ENCODE measurements at regions not wholly inside any gene's neighbourhood (a gene's known extent, or its start where the extent isn't known, plus 50 kb on each side); places are given as distances from the start of the nearest gene placed in this dataset.

DNA sequence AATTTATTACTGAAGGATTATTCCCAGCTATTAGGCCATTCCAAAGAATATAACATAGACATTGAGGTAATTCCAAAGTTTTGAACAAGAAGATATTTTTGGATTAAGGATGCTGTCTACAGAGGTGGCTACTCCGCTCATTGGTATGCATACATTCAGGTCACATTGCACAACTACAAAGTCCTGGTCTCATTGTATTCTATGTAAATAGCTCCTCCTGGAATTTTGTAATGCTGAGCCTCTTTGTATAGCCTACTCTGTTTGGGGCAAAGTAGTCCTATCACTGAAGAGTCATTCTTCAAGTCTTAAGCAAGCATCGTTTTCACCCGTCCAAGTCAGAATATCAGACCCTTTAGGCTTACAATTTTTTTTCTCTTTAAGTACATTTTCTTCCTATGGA, 142.4 kb downstream of the KIF18A start:
- H3K4me1 ChIP-seq (ENCODE audit: control insufficient read depth, insufficient read depth, low read length), result no peaks in the 10 kb centered on the region
- DNase-seq (ENCODE audit: low read depth, low spot score) (no peak), FAIRE-seq (no peak), ATAC-seq (no peak)
- TF ChIP-seq SMC3 (IDR thresholded peaks at IDR 0.05; ENCODE audit: borderline replicate concordance, low read length), result no peak
- TF ChIP-seq CREM (IDR thresholded peaks at IDR 0.05; ENCODE audit: low read depth), result no peak
- no peak for TF ChIP-seq CBFB (IDR thresholded peaks at IDR 0.05; ENCODE audit: low read depth)
- no peak for TF ChIP-seq ESRRA (IDR thresholded peaks at IDR 0.05; ENCODE audit: low read length)
- TF ChIP-seq, protein P1, sequence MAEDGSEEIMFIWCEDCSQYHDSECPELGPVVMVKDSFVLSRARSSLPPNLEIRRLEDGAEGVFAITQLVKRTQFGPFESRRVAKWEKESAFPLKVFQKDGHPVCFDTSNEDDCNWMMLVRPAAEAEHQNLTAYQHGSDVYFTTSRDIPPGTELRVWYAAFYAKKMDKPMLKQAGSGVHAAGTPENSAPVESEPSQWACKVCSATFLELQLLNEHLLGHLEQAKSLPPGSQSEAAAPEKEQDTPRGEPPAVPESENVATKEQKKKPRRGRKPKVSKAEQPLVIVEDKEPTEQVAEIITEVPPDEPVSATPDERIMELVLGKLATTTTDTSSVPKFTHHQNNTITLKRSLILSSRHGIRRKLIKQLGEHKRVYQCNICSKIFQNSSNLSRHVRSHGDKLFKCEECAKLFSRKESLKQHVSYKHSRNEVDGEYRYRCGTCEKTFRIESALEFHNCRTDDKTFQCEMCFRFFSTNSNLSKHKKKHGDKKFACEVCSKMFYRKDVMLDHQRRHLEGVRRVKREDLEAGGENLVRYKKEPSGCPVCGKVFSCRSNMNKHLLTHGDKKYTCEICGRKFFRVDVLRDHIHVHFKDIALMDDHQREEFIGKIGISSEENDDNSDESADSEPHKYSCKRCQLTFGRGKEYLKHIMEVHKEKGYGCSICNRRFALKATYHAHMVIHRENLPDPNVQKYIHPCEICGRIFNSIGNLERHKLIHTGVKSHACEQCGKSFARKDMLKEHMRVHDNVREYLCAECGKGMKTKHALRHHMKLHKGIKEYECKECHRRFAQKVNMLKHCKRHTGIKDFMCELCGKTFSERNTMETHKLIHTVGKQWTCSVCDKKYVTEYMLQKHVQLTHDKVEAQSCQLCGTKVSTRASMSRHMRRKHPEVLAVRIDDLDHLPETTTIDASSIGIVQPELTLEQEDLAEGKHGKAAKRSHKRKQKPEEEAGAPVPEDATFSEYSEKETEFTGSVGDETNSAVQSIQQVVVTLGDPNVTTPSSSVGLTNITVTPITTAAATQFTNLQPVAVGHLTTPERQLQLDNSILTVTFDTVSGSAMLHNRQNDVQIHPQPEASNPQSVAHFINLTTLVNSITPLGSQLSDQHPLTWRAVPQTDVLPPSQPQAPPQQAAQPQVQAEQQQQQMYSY (CRISPR knock-in tag; IDR thresholded peaks at IDR 0.05), result no peak
- TF ChIP-seq SMAD5 (IDR thresholded peaks at IDR 0.05; ENCODE audit: low read depth), result no peak
- TF ChIP-seq HCFC1 (IDR thresholded peaks at IDR 0.05; ENCODE audit: low read length), result no peak
- no peak for TF ChIP-seq CHD2 (IDR thresholded peaks at IDR 0.05; ENCODE audit: borderline replicate concordance, low read depth, low read length)
- no peak for TF ChIP-seq CHD1 (IDR thresholded peaks at IDR 0.05; ENCODE audit: low read depth, low read length)
- no peak overlapping the region for H3K4me2 ChIP-seq (ENCODE audit: control insufficient read depth, insufficient read depth)
- in situ Hi-C loops (cut with MboI) (no loop called here), intact Hi-C loops (cut with micrococcal nuclease; ENCODE audit: unreplicated experiment) (no loop called here)
- ChIA-PET SMC1A (ENCODE audit: uncharacterized antibody, unreplicated experiment) (no interaction called here), CTCF (interaction anchor here (0.7 kb wide), 1 partner anchor 11 kb away, joined by 3 read pairs; no protein-coding TSS in a partner anchor), RAD21 (ENCODE audit: unreplicated experiment) (no interaction called here), POLR2A (interaction anchor here (0.5 kb wide), 1 partner anchor 141 kb away, joined by 3 read pairs; no protein-coding TSS in a partner anchor)
- 85% methylated on average over 3 of the region's 3 CpGs for WGBS (ENCODE audit: insufficient coverage, insufficient replicate concordance, low lambda C conversion rate, missing lambda C conversion rate)
- no peak overlapping the region for H3K4me3 ChIP-seq
- no peaks in the 10 kb centered on the region for H3K36me3 ChIP-seq (ENCODE audit: control insufficient read depth in 2 of 2, insufficient read depth in 2 of 2, low read length in 1 of 2)
- H3K27me3 ChIP-seq (replicated peaks in 1 of 2; ENCODE audit: control insufficient read depth in 2 of 2, insufficient read depth in 2 of 2, low read length in 1 of 2), result no peaks in the 10 kb centered on the region
- no peaks in the 10 kb centered on the region for H4K20me1 ChIP-seq (ENCODE audit: control insufficient read depth, insufficient read depth)
- H3K9me3 ChIP-seq (replicated peaks; ENCODE audit: control insufficient read depth, insufficient read depth, low read length), result no peaks in the 10 kb centered on the region
- no peak overlapping the region for H3K27ac ChIP-seq (ENCODE audit: control insufficient read depth, insufficient read depth)
- H2AFZ ChIP-seq (ENCODE audit: control insufficient read depth, low read depth, low read length), result no peak overlapping the region
- no peaks in the 10 kb centered on the region for H3K79me2 ChIP-seq (ENCODE audit: control insufficient read depth, insufficient read depth, low read length)
- BruUV-seq (replicated peaks), result no TSS peak
- H3K9ac ChIP-seq (ENCODE audit: control insufficient read depth, insufficient read depth, low read length), result no peak overlapping the region
